GM18868 (cell line): ENCODE measurements at regions not wholly inside any gene's neighbourhood (a gene's known extent, or its start where the extent isn't known, plus 50 kb on each side); places are given as distances from the start of the nearest gene placed in this dataset.
"Not testable (repeated sequence)": the region's sequence is repeated elsewhere in the genome, so short reads cannot be mapped to it uniquely, and the experiment has no call there.

Experiments used
- ATAC-seq: cut with Tn5 transposase; IDR thresholded peaks from one replicate; pipeline ENCODE4 v1.9.1; 2021; ENCODE audit warnings: mild to moderate bottlenecking, moderate library complexity; ENCODE audit not compliant: unreplicated experiment

GRCh38 chr2:110394769-110395168 lies 77.8 kb downstream of the LIMS4 start:
- not testable (repeated sequence) for ATAC-seq

GRCh38 chr2:110392366-110392765 lies 80.2 kb downstream of the LIMS4 start:
- not testable (repeated sequence) for ATAC-seq

DNA sequence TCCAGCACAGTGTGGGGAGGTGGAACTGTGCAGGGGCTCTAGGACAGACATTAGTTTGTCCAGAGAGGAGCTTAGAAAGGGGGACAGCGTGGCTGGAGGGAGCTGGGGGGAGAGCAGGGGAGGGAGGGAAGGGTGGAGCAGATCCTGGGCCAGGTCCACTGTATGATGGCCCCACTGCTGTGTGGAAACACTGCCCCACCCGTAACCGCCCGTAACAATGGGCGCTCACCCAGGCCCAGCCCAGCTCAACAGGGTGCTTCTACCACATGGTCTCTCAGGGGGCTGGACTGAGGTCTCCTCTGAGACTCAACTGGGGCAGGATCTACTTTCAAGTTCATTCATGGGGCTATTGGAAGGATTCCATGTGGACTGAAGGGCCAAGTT lies 81.6 kb downstream of the LIMS4 start:
- ATAC-seq: not testable (repeated sequence)

DNA sequence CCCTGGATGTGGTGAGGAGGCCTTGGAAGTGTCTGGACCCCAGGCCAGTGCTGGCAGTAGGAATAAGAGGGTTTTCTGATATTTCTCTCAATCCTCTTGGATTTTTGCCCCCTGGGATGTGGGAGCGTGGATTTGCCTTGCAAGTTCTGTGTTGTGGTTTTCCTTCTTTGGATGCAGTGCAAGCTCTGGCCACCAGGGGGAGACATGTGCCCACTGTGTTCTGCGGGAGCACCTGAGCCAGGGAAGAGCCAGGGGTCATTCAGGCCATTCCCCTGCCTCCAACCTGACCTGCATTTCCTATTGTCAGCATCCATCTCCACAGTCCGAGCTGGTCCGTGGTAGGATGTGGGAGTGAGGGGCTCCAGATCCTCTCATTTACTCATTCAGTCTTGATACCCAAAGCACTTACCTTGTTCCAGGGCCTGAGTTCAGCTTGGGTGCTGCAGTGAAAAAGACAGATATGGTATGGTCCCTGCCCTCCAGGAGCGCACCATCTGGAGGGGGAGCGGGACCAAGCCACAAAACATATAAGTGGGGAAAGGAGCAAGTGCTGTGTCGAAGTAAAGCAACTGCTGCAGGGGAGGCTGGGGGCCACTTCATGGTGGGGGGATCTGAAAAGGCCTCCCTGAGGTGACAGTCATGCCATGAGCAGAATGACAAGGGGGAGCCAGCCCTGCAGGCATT lies 82.1 kb downstream of the LIMS4 start:
- ATAC-seq: not testable (repeated sequence)

- not testable (repeated sequence) for ATAC-seq
Observed at GRCh38 chr2:110387044-110387443, 85.6 kb downstream of the LIMS4 start.

GRCh38 chr2:110386546-110386945 lies 86.1 kb downstream of the LIMS4 start:
- not testable (repeated sequence) for ATAC-seq

DNA sequence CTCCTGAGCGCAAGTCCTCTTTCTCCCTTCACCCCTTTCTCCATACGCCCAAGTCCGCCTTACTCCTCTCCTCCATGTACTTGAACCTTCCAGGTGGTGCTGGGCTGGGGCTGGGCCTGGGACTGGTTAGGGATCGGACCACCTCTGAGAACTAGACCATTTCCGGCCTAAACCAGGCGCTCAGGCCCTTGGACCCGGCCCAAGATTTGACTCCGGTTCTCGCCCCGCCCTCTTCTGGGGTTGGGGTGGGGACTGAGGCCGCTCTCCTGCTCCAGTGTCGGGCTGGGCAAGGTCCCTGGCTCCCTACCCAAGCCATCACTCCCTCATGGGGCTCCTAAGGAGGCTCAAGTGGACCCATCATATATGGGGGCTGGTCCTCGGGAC lies 87.9 kb downstream of the LIMS4 start:
- ATAC-seq: not testable (repeated sequence)

DNA sequence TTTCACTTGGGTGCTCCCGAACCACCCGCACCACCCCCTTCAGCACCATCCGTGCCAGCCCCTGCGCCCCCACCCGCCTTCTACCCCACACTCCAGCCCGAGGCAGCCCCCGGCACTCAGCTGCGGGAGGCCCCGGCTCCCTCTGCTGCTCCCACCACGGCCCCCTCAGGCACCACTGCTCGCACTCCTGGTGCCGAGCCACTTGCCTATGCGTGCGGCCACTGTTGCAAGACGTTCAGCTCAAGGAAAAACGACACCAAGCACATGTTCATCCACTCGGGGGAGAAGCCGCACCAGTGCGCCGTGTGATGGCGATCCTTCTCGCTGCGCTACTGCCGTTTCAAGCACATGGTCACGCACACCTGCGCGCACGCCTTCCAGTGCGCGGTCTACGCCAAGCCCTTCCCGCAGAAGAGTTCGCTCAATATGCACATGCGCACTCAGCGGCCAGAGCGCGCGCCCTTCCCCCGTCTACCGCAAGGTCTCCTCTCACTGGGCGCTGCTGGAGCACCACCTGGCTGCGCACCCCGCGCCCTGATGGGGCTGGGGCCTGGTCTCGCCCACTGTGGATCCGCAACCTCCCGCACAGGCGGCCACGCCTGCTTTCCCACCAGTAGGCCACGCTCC lies 88.4 kb downstream of the LIMS4 start:
- ATAC-seq: not testable (repeated sequence)

DNA sequence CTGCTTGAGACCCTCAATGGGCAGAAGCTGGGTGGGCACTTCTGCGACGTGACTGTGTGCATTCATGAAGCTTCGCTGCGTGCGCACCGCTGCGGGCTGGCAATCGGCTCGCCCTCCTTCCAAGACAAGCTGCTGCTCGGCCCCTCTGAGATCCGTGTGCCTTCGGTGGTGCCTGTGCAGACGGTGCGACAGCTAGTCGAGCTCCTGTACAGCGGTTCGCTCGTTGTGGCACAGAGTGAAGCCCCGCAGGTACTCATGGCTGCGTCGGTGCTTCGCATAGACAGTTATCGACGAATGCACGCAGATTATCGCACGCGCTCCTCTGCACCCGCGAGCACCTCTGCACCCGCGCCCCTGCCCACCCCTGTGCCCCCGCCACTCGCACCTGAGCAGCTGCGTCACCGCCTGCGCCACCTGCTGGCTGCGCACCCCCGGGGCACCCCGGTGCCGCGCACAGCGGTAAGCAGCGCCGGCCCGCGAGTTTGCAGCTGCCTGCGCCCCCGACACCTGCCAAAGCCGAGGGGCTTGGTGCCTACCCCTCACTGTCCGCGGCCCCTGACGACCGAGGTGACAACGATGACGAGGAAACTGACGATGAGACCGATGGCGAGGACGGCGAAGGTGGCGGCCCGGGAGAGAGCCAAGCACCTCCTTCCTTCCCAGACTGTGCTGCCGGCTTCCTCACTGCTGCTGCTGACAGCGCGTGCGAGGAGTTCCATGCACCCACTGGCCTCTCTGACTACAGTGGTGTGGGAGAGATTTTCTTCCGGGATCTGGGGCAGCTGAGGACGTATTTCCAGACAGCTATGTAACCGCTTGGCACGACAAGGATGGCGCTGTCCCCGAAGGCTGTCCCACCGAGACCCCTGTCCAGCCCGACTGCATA lies 89.2 kb downstream of the LIMS4 start:
- not testable (repeated sequence) for ATAC-seq

- ATAC-seq: not testable (repeated sequence)
Observed at GRCh38 chr2:110373519-110373918, 99.1 kb downstream of the LIMS4 start.

GRCh38 chr2:110371633-110372032 lies 101.0 kb downstream of the LIMS4 start:
- not testable (repeated sequence) for ATAC-seq

- not testable (repeated sequence) for ATAC-seq
Observed at GRCh38 chr2:110357616-110358015, 115.0 kb downstream of the LIMS4 start.

DNA sequence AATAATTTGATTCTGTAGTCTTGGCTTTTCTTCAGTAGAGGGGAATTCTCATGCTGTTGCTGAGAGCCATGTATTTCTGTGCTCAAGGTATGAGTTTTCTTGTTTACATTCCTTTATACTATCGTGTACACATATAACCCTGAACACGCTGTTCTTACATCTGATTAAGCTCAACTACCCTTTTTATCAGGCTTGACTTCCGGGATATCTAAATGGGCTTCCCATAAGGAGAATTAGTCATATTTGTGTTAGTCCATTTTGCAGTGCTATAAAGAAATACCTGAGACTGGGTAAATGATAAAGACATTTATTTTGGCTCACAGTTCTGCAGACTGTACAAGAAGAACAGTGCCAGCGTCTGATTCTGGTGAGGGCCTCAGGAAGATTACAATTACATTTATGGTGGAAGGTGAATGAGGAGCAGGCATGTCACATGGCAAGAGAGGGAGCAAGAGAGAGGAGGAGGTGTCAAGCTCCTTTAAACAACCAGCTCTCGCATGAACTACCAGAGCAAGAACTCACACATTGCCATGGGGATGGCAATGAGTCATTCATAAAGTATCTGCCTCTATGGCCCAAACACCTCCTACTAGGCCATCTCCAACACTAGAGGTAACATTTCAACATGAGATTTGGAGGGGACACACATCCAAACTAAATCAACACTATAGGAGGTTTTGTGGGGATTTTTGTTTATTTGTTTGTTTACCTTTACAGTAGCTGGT lies 118.2 kb downstream of the LIMS4 start:
- ATAC-seq: not testable (repeated sequence)

DNA sequence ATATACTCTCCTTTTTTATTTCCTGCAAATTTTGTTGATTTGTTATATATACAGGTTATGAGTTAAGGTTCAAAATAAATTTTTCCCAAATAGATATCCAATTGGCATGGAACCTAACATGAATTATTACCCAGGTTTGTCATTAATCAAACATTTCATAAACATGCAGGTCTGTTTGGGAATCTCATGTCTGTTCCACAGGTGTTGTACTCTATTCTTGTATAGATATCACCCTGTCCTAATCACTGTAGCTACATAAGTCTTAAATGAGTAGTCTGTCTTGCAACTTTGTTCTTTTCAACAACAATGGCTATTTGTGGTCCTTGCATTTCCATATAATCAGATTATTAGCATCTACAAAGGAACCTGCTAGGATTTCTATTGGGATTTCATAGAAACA lies 121.9 kb downstream of the LIMS4 start:
- ATAC-seq: not testable (repeated sequence)

- not testable (repeated sequence) for ATAC-seq
Observed at GRCh38 chr2:110348902-110349301, 123.7 kb downstream of the LIMS4 start.

GRCh38 chr2:110344405-110345035 lies 128.1 kb downstream of the LIMS4 start:
- not testable (repeated sequence) for ATAC-seq

DNA sequence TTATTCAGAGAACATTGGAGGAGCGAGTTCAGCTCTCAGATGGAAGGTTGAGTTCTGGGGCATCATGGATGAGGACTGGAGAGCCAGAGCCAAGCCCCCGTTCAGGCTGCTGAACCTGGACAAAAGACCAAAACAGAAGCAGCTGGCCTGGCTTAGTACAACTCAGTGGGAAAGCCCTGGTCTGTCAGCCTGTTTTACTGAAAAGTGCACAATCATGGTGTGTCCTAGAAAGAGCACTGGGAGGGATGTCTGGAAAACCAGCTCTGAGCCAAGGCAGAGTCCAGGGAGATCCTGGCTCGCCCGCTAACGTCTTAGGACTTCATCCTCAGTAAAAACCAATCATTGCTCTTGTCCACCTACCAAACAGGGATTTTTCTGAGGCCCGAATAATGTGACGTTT lies 129.7 kb upstream of the MTLN start:
- not testable (repeated sequence) for ATAC-seq

- not testable (repeated sequence) for ATAC-seq
Observed at GRCh38 chr2:110339126-110339525, 126.8 kb upstream of the MTLN start.

DNA sequence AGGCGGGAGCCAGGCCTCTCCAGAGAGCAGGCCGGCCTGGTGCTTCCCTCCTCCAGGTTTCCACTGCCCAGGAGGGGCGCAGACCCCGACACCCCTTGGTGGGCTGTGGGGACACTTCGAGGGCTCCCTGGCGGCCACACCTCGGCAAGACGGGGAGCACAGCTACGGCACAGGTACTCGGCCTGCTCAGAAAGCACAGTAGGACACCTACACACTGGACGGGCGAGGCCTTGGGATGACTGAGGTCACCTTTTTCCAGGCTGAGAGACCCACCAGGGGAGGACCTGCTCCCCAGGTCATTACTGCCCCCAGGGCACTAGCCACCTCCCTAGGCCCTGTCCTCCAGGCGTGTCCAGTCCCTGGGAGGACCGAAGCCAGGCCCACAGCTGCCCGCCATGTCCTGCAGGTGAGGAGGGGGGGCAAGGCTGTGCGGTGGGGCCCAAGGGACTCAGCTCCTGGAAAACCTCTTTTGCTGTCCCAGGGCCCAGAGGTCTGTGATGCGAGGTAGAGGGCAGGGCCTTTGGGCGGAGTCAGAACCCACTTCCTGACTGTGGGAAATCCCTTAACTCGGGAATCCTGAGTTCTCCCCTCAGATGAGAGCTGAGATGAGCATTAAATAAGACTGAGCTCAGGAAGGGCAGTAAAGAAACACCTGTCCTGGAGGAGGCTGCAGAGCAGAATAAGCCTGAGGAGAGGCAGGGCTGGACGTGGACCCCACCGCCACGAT lies 126.1 kb upstream of the MTLN start:
- not testable (repeated sequence) for ATAC-seq

GRCh38 chr2:110336071-110336470 lies 123.7 kb upstream of the MTLN start:
- not testable (repeated sequence) for ATAC-seq
